Colonic mucosa (tissue), 4 donors: ENCODE measurements at regions not wholly inside any gene's neighbourhood (a gene's known extent, or its start where the extent isn't known, plus 50 kb on each side); places are given as distances from the start of the nearest gene placed in this dataset.

ENCODE experiments used
- DNase-seq: peaks from one replicate; pipeline ENCODE4 v3.0.0-alpha.2; 2020
- H3K27ac ChIP-seq: fragments of 200-600 bp; one replicate; pipeline ENCODE4 v1.8.0; 2021
- H3K27me3 ChIP-seq: fragments of 200-600 bp; one replicate; pipeline ENCODE4 v1.8.0; 2021
- H3K36me3 ChIP-seq: fragments of 200-600 bp; one replicate; pipeline ENCODE4 v1.8.0; 2021
- H3K4me1 ChIP-seq: fragments of 200-600 bp; one replicate; pipeline ENCODE4 v1.8.0; 2021; ENCODE audit warnings: mild to moderate bottlenecking
- H3K4me3 ChIP-seq: fragments of 200-600 bp; one replicate; pipeline ENCODE4 v1.8.0; 2021
- H3K9ac ChIP-seq, 2 donors: one replicate each; pipeline ENCODE4 v1.7.0; 2013; ENCODE audit warnings: control low read depth in 2 of 2, low read depth in 2 of 2, low read length in 2 of 2
- H3K9me3 ChIP-seq: fragments of 200-600 bp; one replicate; pipeline ENCODE4 v1.8.0; 2021
- intact Hi-C: fragments of 100-400 bp; cut with DNase I; formaldehyde crosslinking; loops from one replicate; pipeline ENCODE4 v1.14.1; 2022
- TF ChIP-seq, protein P1 (sequence below): fragments of 200-600 bp; IDR thresholded peaks from one replicate; pipeline ENCODE4 v1.8.0; 2022; ENCODE audit warnings: antibody characterized with exemption, mild to moderate bottlenecking
- donor health status: healthy.
- donor health status: DM: no; HTN: no; CAD: no.
- donor health status: DM: no; HTN: no; CAD: no.

DNA sequence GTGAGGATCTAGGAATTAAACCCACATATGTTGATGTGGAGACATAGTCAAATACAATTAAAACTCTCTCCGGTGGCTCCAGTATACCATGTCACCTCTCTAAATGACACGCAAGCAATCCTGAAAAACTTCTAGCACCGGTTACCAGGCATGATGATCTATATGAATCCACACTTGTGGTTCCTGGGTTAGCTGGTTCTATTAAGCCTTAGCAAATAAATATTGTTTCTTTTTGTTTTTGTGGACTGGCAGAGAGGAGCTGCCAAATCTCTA is 104.8 kb downstream of the SEC61B start:
- Histone ChIP-seq H3K27ac (no peak overlapping the region), H3K9me3 (no peaks in the 10 kb centered on the region), H3K36me3 (no peaks in the 10 kb centered on the region), H3K4me1 (no peaks in the 10 kb centered on the region), H3K27me3 (no peaks in the 10 kb centered on the region), H3K9ac (no peak overlapping the region), H3K4me3 (no peak overlapping the region)
- intact Hi-C loops = no loop called here
- TF ChIP-seq, protein P1, sequence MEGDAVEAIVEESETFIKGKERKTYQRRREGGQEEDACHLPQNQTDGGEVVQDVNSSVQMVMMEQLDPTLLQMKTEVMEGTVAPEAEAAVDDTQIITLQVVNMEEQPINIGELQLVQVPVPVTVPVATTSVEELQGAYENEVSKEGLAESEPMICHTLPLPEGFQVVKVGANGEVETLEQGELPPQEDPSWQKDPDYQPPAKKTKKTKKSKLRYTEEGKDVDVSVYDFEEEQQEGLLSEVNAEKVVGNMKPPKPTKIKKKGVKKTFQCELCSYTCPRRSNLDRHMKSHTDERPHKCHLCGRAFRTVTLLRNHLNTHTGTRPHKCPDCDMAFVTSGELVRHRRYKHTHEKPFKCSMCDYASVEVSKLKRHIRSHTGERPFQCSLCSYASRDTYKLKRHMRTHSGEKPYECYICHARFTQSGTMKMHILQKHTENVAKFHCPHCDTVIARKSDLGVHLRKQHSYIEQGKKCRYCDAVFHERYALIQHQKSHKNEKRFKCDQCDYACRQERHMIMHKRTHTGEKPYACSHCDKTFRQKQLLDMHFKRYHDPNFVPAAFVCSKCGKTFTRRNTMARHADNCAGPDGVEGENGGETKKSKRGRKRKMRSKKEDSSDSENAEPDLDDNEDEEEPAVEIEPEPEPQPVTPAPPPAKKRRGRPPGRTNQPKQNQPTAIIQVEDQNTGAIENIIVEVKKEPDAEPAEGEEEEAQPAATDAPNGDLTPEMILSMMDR = no peak
- DNase-seq = no peak

DNA sequence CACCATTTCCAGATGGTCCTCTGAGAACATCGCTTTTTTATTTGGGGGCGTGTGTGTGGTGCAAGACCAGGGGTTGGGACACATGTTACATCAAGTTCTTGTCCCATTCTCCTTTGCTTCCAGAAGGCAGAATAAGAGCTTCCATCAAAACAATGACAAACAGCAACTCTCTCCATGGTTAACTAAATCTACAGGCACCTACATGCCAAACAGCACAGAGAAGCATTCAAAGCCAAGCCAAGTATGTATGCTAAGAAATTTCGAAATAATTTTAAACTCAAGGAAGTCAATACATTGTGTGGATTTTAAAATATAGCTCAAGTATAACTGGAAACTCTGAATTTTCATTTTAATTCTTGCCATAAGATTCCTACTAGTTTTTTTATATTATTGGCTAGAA is 105.6 kb downstream of the SEC61B start:
- Histone ChIP-seq H3K4me1 (no peaks in the 10 kb centered on the region), H3K4me3 (no peak overlapping the region), H3K36me3 (no peaks in the 10 kb centered on the region), H3K27me3 (no peaks in the 10 kb centered on the region), H3K9ac (no peak overlapping the region), H3K9me3 (no peaks in the 10 kb centered on the region), H3K27ac (no peak overlapping the region)
- intact Hi-C loops = no loop called here
- TF ChIP-seq, protein P1 = no peak
- no peak for DNase-seq

DNA sequence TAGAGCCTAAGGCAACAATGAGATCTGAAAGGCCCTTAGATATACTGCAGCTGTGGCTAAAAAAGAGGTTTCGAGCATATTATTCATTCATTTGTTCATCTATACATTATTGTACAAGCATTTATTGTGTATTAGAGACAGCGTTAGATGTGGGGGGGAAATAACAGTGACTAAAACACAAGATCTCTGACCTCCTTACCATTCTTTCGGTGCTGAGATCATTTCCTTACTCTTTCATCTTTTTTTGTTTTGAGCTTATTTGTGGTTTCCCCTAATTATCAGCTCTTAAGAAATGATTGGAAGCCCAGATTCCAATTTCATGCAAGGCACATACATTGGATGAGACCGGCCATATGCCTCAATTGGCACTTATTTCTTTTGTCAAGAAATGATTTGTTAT is 113.2 kb downstream of the SEC61B start:
- intact Hi-C loops = no loop called here
- no peak overlapping the region for H3K4me3 ChIP-seq

DNA sequence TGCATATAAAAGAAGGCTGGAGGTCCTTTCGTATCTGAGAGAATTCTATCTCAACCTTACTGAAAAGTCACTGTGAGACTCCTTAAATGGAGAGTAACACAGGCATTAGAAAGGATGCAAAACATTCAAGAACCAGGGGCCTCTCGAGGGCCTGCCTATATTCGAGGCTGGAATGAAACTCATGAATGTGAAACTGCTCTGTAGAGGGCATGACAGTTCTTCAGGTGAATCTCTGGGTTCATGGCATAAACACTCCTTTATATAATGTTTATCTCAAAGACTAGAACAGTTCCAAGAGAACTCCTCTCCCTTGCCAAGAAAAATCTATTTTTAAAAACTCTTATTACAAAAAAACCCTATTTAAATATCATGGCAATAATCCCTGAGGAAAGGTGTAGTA is 113.9 kb downstream of the SEC61B start:
- H3K36me3 ChIP-seq = no peaks in the 10 kb centered on the region
- H3K27ac ChIP-seq = no peak overlapping the region
- DNase-seq = no peak
- H3K9ac ChIP-seq = no peak overlapping the region
- H3K4me3 ChIP-seq = no peak overlapping the region
- H3K4me1 ChIP-seq = no peaks in the 10 kb centered on the region
- H3K27me3 ChIP-seq = no peaks in the 10 kb centered on the region
- no peaks in the 10 kb centered on the region for H3K9me3 ChIP-seq
- TF ChIP-seq, protein P1 = no peak
- intact Hi-C loops = no loop called here

More for the DNA sequence above, 113.2 kb downstream of the SEC61B start:
- Histone ChIP-seq H3K27me3 (no peaks in the 10 kb centered on the region), H3K9me3 (no peaks in the 10 kb centered on the region), H3K36me3 (no peaks in the 10 kb centered on the region), H3K9ac (no peak overlapping the region), H3K27ac (no peak overlapping the region), H3K4me1 (no peaks in the 10 kb centered on the region)
- TF ChIP-seq, protein P1 = no peak
- DNase-seq = no peak

DNA sequence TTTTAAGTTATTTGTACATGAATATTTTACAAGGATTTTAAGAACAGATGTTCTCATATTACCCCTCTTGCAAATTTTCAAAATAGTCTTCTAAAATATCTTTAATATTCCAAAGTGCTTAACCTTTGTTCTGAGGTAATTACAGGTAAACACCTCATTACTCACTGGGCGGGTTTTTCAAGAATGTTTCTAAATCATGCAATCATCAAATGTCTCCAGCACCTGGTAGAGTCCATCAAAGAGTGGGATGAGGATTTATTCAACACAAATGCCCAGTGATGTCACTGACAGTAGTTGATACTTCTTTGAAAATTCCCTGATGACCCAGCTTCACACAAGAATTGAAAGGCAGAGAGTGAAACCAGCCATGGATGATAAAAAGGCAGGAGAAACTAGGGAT is 114.4 kb downstream of the SEC61B start:
- intact Hi-C loops = no loop called here
- H3K4me3 ChIP-seq = no peak overlapping the region
- H3K9me3 ChIP-seq = no peaks in the 10 kb centered on the region
- H3K4me1 ChIP-seq = no peaks in the 10 kb centered on the region
- H3K27me3 ChIP-seq = no peaks in the 10 kb centered on the region
- H3K9ac ChIP-seq = no peak overlapping the region
- DNase-seq = no peak
- TF ChIP-seq, protein P1 = no peak
- H3K36me3 ChIP-seq = no peaks in the 10 kb centered on the region
- no peak overlapping the region for H3K27ac ChIP-seq

DNA sequence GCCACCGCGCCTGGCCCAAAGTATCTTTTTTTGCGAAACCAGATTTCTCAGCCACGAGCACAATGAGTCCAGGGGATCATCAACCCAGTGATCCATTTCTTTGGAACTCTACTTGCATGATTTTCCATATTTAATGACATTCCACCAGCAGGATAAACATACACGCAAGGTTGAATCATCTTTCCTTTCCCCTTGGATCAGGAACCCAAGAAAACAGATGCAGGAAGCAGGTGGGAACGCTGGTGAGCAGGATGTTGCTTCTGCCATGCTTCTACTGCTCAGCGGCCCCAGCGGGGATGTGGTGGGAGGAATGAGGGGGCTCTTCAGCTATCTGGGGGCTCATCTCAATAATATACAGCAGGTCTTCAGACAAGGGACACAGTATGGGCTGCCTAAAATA is 118.2 kb downstream of the SEC61B start:
- TF ChIP-seq, protein P1 = no peak
- no peak overlapping the region for H3K4me3 ChIP-seq
- no peak overlapping the region for H3K9ac ChIP-seq
- DNase-seq = no peak
- no peaks in the 10 kb centered on the region for H3K4me1 ChIP-seq
- no peak overlapping the region for H3K27ac ChIP-seq
- H3K9me3 ChIP-seq = no peaks in the 10 kb centered on the region
- H3K36me3 ChIP-seq = no peaks in the 10 kb centered on the region
- H3K27me3 ChIP-seq = no peaks in the 10 kb centered on the region
- intact Hi-C loops = no loop called here
